ENCODE measurements at regions not wholly inside any gene's neighbourhood (a gene's known extent, or its start where the extent isn't known, plus 50 kb on each side); places are given as distances from the start of the nearest gene placed in this dataset.

GRCh38 chr5:75916144-75916543, 167.0 kb upstream of the SV2C start:
- TF ChIP-seq CTCF (optimal IDR thresholded peaks at IDR 0.05 in 1 of 3, IDR thresholded peaks at IDR 0.05 in 1 of 3, conservative IDR thresholded peaks at IDR 0.05 in 1 of 3; ENCODE audit: extremely low read depth in 1 of 3, insufficient read depth in 2 of 3, low read length in 3 of 3), result no peak
- no peak for TF ChIP-seq EZH2 (IDR thresholded peaks at IDR 0.05; ENCODE audit: low read length)

Data from keratinocyte (primary cell).